ENCODE measurements at regions not wholly inside any gene's neighbourhood (a gene's known extent, or its start where the extent isn't known, plus 50 kb on each side); places are given as distances from the start of the nearest gene placed in this dataset.

DNA sequence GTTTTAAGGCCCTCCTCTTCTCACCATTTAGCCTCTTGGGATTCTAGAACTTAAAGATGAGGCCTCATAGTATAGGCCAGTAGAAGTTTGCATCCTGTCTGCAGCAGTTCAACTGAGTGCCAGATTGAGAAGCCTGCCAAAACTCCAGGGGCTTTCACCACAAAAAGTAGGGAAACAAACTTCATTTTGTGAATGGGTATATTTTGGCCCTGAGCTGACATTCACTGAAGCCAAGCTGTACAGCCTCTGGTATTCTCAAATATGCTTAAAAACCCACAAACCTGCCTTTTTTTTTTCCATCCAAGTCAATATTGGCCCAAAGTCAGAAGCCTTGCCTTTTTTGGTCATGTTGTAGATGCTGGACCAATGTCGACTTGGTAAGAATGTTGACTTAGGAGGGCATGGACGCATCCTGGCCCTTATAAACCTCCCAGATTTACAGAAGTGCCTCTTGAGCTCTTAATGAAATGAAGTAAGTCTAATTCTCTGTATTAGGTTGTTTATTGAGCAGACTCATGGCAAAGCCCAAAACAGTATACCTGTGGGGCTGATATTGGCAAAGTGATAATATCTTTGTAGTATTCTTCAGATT is 337.5 kb downstream of the CHRM3 start:
- no peak overlapping the region for H3K27ac ChIP-seq (ENCODE audit: extremely low read depth, low read depth, low read length)
- H3K9me1 ChIP-seq (ENCODE audit: control insufficient read depth, insufficient read depth, low read length), result no peaks in the 10 kb centered on the region
- no peaks in the 10 kb centered on the region for H3K27me3 ChIP-seq (ENCODE audit: control insufficient read depth in 2 of 2, insufficient read depth in 2 of 2, low read length in 2 of 2)
- no peaks in the 10 kb centered on the region for H3K79me2 ChIP-seq (ENCODE audit: control insufficient read depth, insufficient read depth, low read length)
- intact Hi-C loops (cut with micrococcal nuclease) (no loop called here), in situ Hi-C loops (cut with MboI) (no loop called here)
- FAIRE-seq, result no peak
- H3K4me2 ChIP-seq (ENCODE audit: insufficient read depth, low read length), result no peak overlapping the region
- ATAC-seq, result no peak
- WGBS (ENCODE audit: insufficient coverage, low coverage, missing lambda C conversion rate), result 0% methylated on average over 2 of the region's 2 CpGs
- H3K9ac ChIP-seq (ENCODE audit: insufficient read depth in 1 of 2, low read depth in 2 of 2, low read length in 2 of 2), result no peak overlapping the region
- H2AFZ ChIP-seq (ENCODE audit: low read depth, low read length), result no peak overlapping the region
- no peak for TF ChIP-seq ZZZ3 (IDR thresholded peaks at IDR 0.05)
- no peak for TF ChIP-seq ZNF561 (CRISPR knock-in tag; conservative IDR thresholded peaks at IDR 0.05)
- H3K4me1 ChIP-seq (replicated peaks in 1 of 2; ENCODE audit: control insufficient read depth in 2 of 2, insufficient read depth in 2 of 2, low read length in 2 of 2), result no peaks in the 10 kb centered on the region
- H3K9me3 ChIP-seq (replicated peaks; ENCODE audit: control insufficient read depth, insufficient read depth, low read depth, low read length), result no peaks in the 10 kb centered on the region
- H4K20me1 ChIP-seq (replicated peaks; ENCODE audit: control insufficient read depth, insufficient read depth, low read length), result no peaks in the 10 kb centered on the region
- POLR2A ChIA-PET, result no interaction called here
- H3K36me3 ChIP-seq (ENCODE audit: control insufficient read depth, insufficient read depth, low read length), result no peaks in the 10 kb centered on the region
- H3K4me3 ChIP-seq, result no peak overlapping the region
- CTCF ChIA-PET (ENCODE audit: low intra/inter-chr PET ratio), result no interaction called here
- BruUV-seq (replicated peaks), result no TSS peak
- no peak for DNase-seq (ENCODE audit: extremely low read depth in 1 of 4, low spot score in 3 of 4)

DNA sequence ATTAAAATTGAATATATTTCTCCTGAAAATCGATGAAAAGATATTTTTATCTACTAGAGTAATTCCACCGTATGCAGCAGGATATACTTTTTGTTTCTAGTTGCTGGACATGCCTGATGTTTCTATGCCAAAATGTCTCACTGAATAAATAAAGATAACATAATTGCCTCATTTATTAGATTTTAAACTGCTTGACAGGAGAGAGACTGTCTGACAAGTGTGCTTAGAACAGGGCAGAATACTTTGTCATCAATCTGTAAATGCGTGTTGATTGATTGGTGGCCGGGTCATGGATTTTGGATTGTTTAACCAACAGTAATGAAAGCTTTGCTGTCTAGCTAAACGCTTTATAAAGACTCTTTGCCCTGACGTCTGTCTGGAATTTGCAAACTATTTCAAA is 339.0 kb downstream of the CHRM3 start:
- POLR2A ChIA-PET, result no interaction called here

More for the DNA sequence above, 339.0 kb downstream of the CHRM3 start:
- H3K9me3 ChIP-seq (replicated peaks; ENCODE audit: control insufficient read depth, insufficient read depth, low read depth, low read length), result no peaks in the 10 kb centered on the region
- intact Hi-C loops (cut with micrococcal nuclease), result no loop called here
- H3K36me3 ChIP-seq (ENCODE audit: control insufficient read depth, insufficient read depth, low read length), result no peaks in the 10 kb centered on the region
- no peaks in the 10 kb centered on the region for H3K27me3 ChIP-seq (ENCODE audit: control insufficient read depth in 2 of 2, insufficient read depth in 2 of 2, low read length in 2 of 2)
- WGBS (ENCODE audit: insufficient coverage, low coverage, missing lambda C conversion rate), result under 1% methylated on average over 6 of the region's 6 CpGs
- no peak overlapping the region for H3K9ac ChIP-seq (ENCODE audit: insufficient read depth in 1 of 2, low read depth in 2 of 2, low read length in 2 of 2)
- CTCF ChIA-PET (ENCODE audit: low intra/inter-chr PET ratio), result no interaction called here
- H3K4me1 ChIP-seq (replicated peaks in 1 of 2; ENCODE audit: control insufficient read depth in 2 of 2, insufficient read depth in 2 of 2, low read length in 2 of 2), result no peaks in the 10 kb centered on the region
- no peak for TF ChIP-seq GATAD2A (IDR thresholded peaks at IDR 0.05)
- no peak for TF ChIP-seq SMAD3 (CRISPR knock-in tag; conservative IDR thresholded peaks at IDR 0.05)
- TF ChIP-seq YBX1 (IDR thresholded peaks at IDR 0.05), result no peak
- TF ChIP-seq, protein P1, sequence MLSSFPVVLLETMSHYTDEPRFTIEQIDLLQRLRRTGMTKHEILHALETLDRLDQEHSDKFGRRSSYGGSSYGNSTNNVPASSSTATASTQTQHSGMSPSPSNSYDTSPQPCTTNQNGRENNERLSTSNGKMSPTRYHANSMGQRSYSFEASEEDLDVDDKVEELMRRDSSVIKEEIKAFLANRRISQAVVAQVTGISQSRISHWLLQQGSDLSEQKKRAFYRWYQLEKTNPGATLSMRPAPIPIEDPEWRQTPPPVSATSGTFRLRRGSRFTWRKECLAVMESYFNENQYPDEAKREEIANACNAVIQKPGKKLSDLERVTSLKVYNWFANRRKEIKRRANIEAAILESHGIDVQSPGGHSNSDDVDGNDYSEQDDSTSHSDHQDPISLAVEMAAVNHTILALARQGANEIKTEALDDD (IDR thresholded peaks at IDR 0.05), result no peak
- no peaks in the 10 kb centered on the region for H4K20me1 ChIP-seq (replicated peaks; ENCODE audit: control insufficient read depth, insufficient read depth, low read length)
- H3K4me3 ChIP-seq, result no peak overlapping the region
- in situ Hi-C loops (cut with MboI), result no loop called here
- H3K9me1 ChIP-seq (ENCODE audit: control insufficient read depth, insufficient read depth, low read length), result no peaks in the 10 kb centered on the region
- no TSS peak for BruUV-seq (replicated peaks)
- H3K79me2 ChIP-seq (ENCODE audit: control insufficient read depth, insufficient read depth, low read length), result no peaks in the 10 kb centered on the region
- H3K27ac ChIP-seq (ENCODE audit: extremely low read depth, low read depth, low read length), result no peak overlapping the region
- no peak overlapping the region for H3K4me2 ChIP-seq (ENCODE audit: insufficient read depth, low read length)
- ATAC-seq (no peak), DNase-seq (ENCODE audit: extremely low read depth in 1 of 4, low spot score in 3 of 4) (no peak), FAIRE-seq (no peak)
- no peak overlapping the region for H2AFZ ChIP-seq (ENCODE audit: low read depth, low read length)

All from K562 (cell line).